Liver (tissue), 8 donors: ENCODE measurements at regions not wholly inside any gene's neighbourhood (a gene's known extent, or its start where the extent isn't known, plus 50 kb on each side); places are given as distances from the start of the nearest gene placed in this dataset.
A peak's percentile ranks its signal among the peaks of the same experiment; 100 is the strongest.

Experiments
- DNase-seq: peaks from one replicate; pipeline ENCODE4 v3.0.0-alpha.2; 2017; ENCODE audit warnings: low spot score
- H3K27ac ChIP-seq, 2 donors: one replicate each; pipeline ENCODE4 v1.7.0; 2013; ENCODE audit warnings: inconsistent platforms in 2 of 2, low read length in 2 of 2, control low read depth in 1 of 2, low read depth in 1 of 2, mild to moderate bottlenecking in 1 of 2
- H3K27me3 ChIP-seq, 4 donors: one replicate each; pipeline versions ENCODE4 v1.6.1 to v1.7.0; 2013; ENCODE audit warnings: low read length in 3 of 4, inconsistent platforms in 1 of 4, mild to moderate bottlenecking in 1 of 4, moderate library complexity in 1 of 4; ENCODE audit not compliant: control insufficient read depth in 4 of 4, insufficient read depth in 4 of 4
- H3K36me3 ChIP-seq, 4 donors: one replicate each; pipeline versions ENCODE4 v1.6.1 to v1.7.0; 2013; ENCODE audit warnings: low read length in 3 of 4, mild to moderate bottlenecking in 3 of 4, low read depth in 1 of 4, moderate library complexity in 1 of 4; ENCODE audit not compliant: control insufficient read depth in 4 of 4, insufficient read depth in 3 of 4
- H3K4me1 ChIP-seq, 4 donors: one replicate each; pipeline versions ENCODE4 v1.6.1 to v1.7.0; 2013; ENCODE audit warnings: low read length in 3 of 4, mild to moderate bottlenecking in 3 of 4, moderate library complexity in 1 of 4; ENCODE audit not compliant: control insufficient read depth in 4 of 4, insufficient read depth in 4 of 4
- H3K4me3 ChIP-seq, 3 donors: one replicate each; pipeline versions ENCODE4 v1.6.1 to v1.7.0; 2013; ENCODE audit warnings: low read length in 3 of 3, control low read depth in 1 of 3, low read depth in 1 of 3, mild to moderate bottlenecking in 1 of 3
- H3K9ac ChIP-seq, 2 donors: one replicate each; pipeline ENCODE4 v1.7.0; 2013; ENCODE audit warnings: low read length in 2 of 2, mild to moderate bottlenecking in 2 of 2, moderate library complexity in 2 of 2, control low read depth in 1 of 2, low read depth in 1 of 2
- H3K9me3 ChIP-seq, 4 donors: one replicate each; pipeline versions ENCODE4 v1.6.1 to v1.7.0; 2013; ENCODE audit warnings: low read length in 3 of 4; ENCODE audit not compliant: control insufficient read depth in 4 of 4
- CTCF ChIP-seq: fragments of 150-350 bp; IDR thresholded peaks from 2 replicates; pipeline ENCODE4 v1.5.1; 2017; ENCODE audit warnings: improper control_type of control experiment, low read depth, low read length; ENCODE audit not compliant: missing input control
- EGR1 ChIP-seq, 2 donors: IDR thresholded peaks; 2 replicates each; pipeline ENCODE4 v1.6.1; 2016 to 2018; ENCODE audit warnings: antibody characterized with exemption in 2 of 2, low read depth in 2 of 2
- FOXA1 ChIP-seq: IDR thresholded peaks from 2 replicates; pipeline ENCODE4 v1.6.1; 2016; ENCODE audit warnings: antibody characterized with exemption
- FOXA2 ChIP-seq: IDR thresholded peaks from 2 replicates; pipeline ENCODE4 v1.6.1; 2016; ENCODE audit warnings: antibody characterized with exemption
- GABPA ChIP-seq, 2 donors: IDR thresholded peaks in 1 of 2; conservative IDR thresholded peaks in 1 of 2; 2 replicates each; pipeline ENCODE4 v1.6.1; 2016; ENCODE audit warnings: antibody characterized with exemption in 2 of 2, mild to moderate bottlenecking in 1 of 2, moderate library complexity in 1 of 2
- HNF4A ChIP-seq, 2 donors: conservative IDR thresholded peaks; 2 replicates each; pipeline ENCODE4 v1.6.1; 2016; ENCODE audit warnings: antibody characterized with exemption in 2 of 2, mild to moderate bottlenecking in 2 of 2
- HNF4G ChIP-seq: IDR thresholded peaks from 2 replicates; pipeline ENCODE4 v1.6.1; 2016; ENCODE audit warnings: antibody characterized with exemption
- JUND ChIP-seq, 2 donors: IDR thresholded peaks; 2 replicates each; pipeline ENCODE4 v1.6.1; 2016; ENCODE audit warnings: antibody characterized with exemption in 2 of 2
- NR2F2 ChIP-seq: IDR thresholded peaks from 2 replicates; pipeline ENCODE4 v1.6.1; 2016; ENCODE audit warnings: antibody characterized with exemption
- RAD21 ChIP-seq, 2 donors: IDR thresholded peaks; 2 replicates each; pipeline ENCODE4 v1.6.1; 2016; ENCODE audit warnings: antibody characterized with exemption in 2 of 2, mild to moderate bottlenecking in 2 of 2
- RXRA ChIP-seq, 2 donors: IDR thresholded peaks; 2 replicates each; pipeline ENCODE4 v1.6.1; 2017 to 2018; ENCODE audit warnings: antibody characterized with exemption in 2 of 2, mild to moderate bottlenecking in 1 of 2
- SP1 ChIP-seq: IDR thresholded peaks from 2 replicates; pipeline ENCODE4 v1.6.1; 2018; ENCODE audit warnings: antibody characterized with exemption, mild to moderate bottlenecking
- TAF1 ChIP-seq: conservative IDR thresholded peaks from 2 replicates; pipeline ENCODE4 v1.6.1; 2016; ENCODE audit warnings: antibody characterized with exemption, mild to moderate bottlenecking
- YY1 ChIP-seq: IDR thresholded peaks from 2 replicates; pipeline ENCODE4 v1.6.1; 2016; ENCODE audit warnings: antibody characterized with exemption, mild to moderate bottlenecking
- ZBTB33 ChIP-seq: IDR thresholded peaks from 2 replicates; pipeline ENCODE4 v1.6.1; 2016; ENCODE audit warnings: antibody characterized with exemption
- WGBS: extraction: QIAGEN DNeasy Blood & Tissue Kit; methylation state at CpG from one replicate; pipeline ENCODE4 v1.1.7; 2013; 5-methylcytosine and 5-hydroxymethylcytosine counted together
- TF ChIP-seq, protein P1 (sequence below): IDR thresholded peaks from 2 replicates; pipeline ENCODE4 v1.6.1; 2016; ENCODE audit warnings: antibody characterized with exemption
- TF ChIP-seq, protein P2 (sequence below): IDR thresholded peaks from 2 replicates; pipeline ENCODE4 v1.6.1; 2016; ENCODE audit warnings: antibody characterized with exemption, mild to moderate bottlenecking
- TF ChIP-seq, protein P3 (sequence below): IDR thresholded peaks from 2 replicates; pipeline ENCODE4 v1.6.1; 2016; ENCODE audit warnings: antibody characterized with exemption
- donor health status: healthy.
- donor health status: healthy.
- donor health status: healthy.
- donor health status: healthy.
- donor health status: healthy.

GRCh38 chr12:123097561-123098084 is 53.3 kb downstream of the PITPNM2 start:
- Histone ChIP-seq H3K27ac (peak overlapping the region; percentile 56 to 71), H3K9ac (no peak overlapping the region), H3K27me3 (no peaks in the 10 kb centered on the region), H3K4me3 (no peak overlapping the region), H3K9me3 (no peaks in the 10 kb centered on the region), H3K4me1 (peaks cover 17 to 56% (median 48%) of the 10 kb centered on the region in 4 donors), H3K36me3 (no peaks in the 10 kb centered on the region)
- DNase-seq = no peak
- 72% methylated on average over 12 of the region's 12 CpGs for whole genome bisulfite sequencing
- no peak for TF ChIP-seq HNF4G
- no peak for TF ChIP-seq YY1
- no peak for TF ChIP-seq CTCF
- peak; percentile 59 for TF ChIP-seq SP1
- TF ChIP-seq, protein P1, sequence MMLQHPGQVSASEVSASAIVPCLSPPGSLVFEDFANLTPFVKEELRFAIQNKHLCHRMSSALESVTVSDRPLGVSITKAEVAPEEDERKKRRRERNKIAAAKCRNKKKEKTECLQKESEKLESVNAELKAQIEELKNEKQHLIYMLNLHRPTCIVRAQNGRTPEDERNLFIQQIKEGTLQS = no peak
- TF ChIP-seq GABPA (IDR thresholded peaks at IDR 0.05 in 1 of 2, conservative IDR thresholded peaks at IDR 0.05 in 1 of 2) = no peak
- TF ChIP-seq FOXA1 = no peak
- no peak for TF ChIP-seq EGR1 (IDR thresholded peaks at IDR 0.05; ENCODE audit: low read depth in 2 of 2)
- peak; percentile 37 to 41 for TF ChIP-seq RAD21 (IDR thresholded peaks at IDR 0.05)
- TF ChIP-seq, protein P2, sequence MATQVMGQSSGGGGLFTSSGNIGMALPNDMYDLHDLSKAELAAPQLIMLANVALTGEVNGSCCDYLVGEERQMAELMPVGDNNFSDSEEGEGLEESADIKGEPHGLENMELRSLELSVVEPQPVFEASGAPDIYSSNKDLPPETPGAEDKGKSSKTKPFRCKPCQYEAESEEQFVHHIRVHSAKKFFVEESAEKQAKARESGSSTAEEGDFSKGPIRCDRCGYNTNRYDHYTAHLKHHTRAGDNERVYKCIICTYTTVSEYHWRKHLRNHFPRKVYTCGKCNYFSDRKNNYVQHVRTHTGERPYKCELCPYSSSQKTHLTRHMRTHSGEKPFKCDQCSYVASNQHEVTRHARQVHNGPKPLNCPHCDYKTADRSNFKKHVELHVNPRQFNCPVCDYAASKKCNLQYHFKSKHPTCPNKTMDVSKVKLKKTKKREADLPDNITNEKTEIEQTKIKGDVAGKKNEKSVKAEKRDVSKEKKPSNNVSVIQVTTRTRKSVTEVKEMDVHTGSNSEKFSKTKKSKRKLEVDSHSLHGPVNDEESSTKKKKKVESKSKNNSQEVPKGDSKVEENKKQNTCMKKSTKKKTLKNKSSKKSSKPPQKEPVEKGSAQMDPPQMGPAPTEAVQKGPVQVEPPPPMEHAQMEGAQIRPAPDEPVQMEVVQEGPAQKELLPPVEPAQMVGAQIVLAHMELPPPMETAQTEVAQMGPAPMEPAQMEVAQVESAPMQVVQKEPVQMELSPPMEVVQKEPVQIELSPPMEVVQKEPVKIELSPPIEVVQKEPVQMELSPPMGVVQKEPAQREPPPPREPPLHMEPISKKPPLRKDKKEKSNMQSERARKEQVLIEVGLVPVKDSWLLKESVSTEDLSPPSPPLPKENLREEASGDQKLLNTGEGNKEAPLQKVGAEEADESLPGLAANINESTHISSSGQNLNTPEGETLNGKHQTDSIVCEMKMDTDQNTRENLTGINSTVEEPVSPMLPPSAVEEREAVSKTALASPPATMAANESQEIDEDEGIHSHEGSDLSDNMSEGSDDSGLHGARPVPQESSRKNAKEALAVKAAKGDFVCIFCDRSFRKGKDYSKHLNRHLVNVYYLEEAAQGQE = peak; percentile 30
- peak; percentile 57 to 76 for TF ChIP-seq HNF4A (conservative IDR thresholded peaks at IDR 0.05)
- TF ChIP-seq JUND (IDR thresholded peaks at IDR 0.05) = peak in 1 of 2 donors; percentile 38
- TF ChIP-seq, protein P3, sequence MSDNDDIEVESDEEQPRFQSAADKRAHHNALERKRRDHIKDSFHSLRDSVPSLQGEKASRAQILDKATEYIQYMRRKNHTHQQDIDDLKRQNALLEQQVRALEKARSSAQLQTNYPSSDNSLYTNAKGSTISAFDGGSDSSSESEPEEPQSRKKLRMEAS = no peak
- TF ChIP-seq NR2F2 = peak; percentile 91
- TF ChIP-seq FOXA2 = no peak
- peak; percentile 65 to 85 for TF ChIP-seq RXRA (IDR thresholded peaks at IDR 0.05)
- no peak for TF ChIP-seq ZBTB33
- TF ChIP-seq TAF1 = no peak
